Tibial nerve (tissue), 4 donors: ENCODE measurements at regions not wholly inside any gene's neighbourhood (a gene's known extent, or its start where the extent isn't known, plus 50 kb on each side); places are given as distances from the start of the nearest gene placed in this dataset.

Source experiments
- DNase-seq, 2 donors: peaks; one replicate each; pipeline ENCODE4 v3.0.0-alpha.2; 2019; ENCODE audit warnings: low spot score in 2 of 2
- H3K27ac ChIP-seq, 4 donors: fragments of 200-600 bp; sonication (generic) in 3 of 4; one replicate each; pipeline ENCODE4 v1.5.1; 2017 to 2019; ENCODE audit warnings: mild to moderate bottlenecking in 1 of 4
- H3K27me3 ChIP-seq, 2 donors: fragments of 200-600 bp; sonication (generic) in 1 of 2; one replicate each; pipeline versions ENCODE4 v1.5.1 to v1.6.0; 2017 to 2019
- H3K36me3 ChIP-seq, 3 donors: fragments of 200-600 bp; sonication (generic); one replicate each; pipeline ENCODE4 v1.5.1; 2018 to 2019
- H3K4me1 ChIP-seq, 4 donors: fragments of 200-600 bp; sonication (generic) in 3 of 4; one replicate each; pipeline ENCODE4 v1.5.1; 2017 to 2019
- H3K4me3 ChIP-seq, 4 donors: fragments of 200-600 bp; sonication (generic) in 3 of 4; one replicate each; pipeline ENCODE4 v1.5.1; 2017 to 2019; ENCODE audit warnings: mild to moderate bottlenecking in 1 of 4, moderate library complexity in 1 of 4
- H3K9me3 ChIP-seq, 4 donors: fragments of 200-600 bp; sonication (generic) in 3 of 4; one replicate each; pipeline ENCODE4 v1.5.1; 2017 to 2019
- CTCF ChIP-seq, 5 experiments: fragments of 200-600 bp in 3 of 5; fragments of 450-650 bp in 2 of 5; sonication (generic) in 3 of 5; IDR thresholded peaks; one replicate each; pipeline ENCODE4 v1.5.1; 2016 to 2019; ENCODE audit warnings: antibody characterized with exemption in 5 of 5, mild to moderate bottlenecking in 3 of 5, moderate library complexity in 2 of 5
- EP300 ChIP-seq, 2 donors: sonication (generic); formaldehyde crosslinking; IDR thresholded peaks; one replicate each; pipeline ENCODE4 v1.6.1; 2017; ENCODE audit warnings: antibody characterized with exemption in 2 of 2, mild to moderate bottlenecking in 1 of 2
- POLR2A ChIP-seq, 2 donors: fragments of 450-650 bp; IDR thresholded peaks; one replicate each; pipeline ENCODE4 v1.6.1; 2017; ENCODE audit warnings: antibody characterized with exemption in 2 of 2, mild to moderate bottlenecking in 2 of 2, moderate library complexity in 2 of 2
- WGBS, 2 donors: methylation state at CpG; one replicate each; pipeline ENCODE4 v1.1.5; 2018; 5-methylcytosine and 5-hydroxymethylcytosine counted together

GRCh38 chr17:69637446-69638156, 223.1 kb downstream of the MAP2K6 start:
- no peaks in the 10 kb centered on the region for H3K9me3 ChIP-seq
- H3K27me3 ChIP-seq: no peaks in the 10 kb centered on the region
- no peak overlapping the region for H3K27ac ChIP-seq
- H3K36me3 ChIP-seq: no peaks in the 10 kb centered on the region
- no peaks in the 10 kb centered on the region for H3K4me1 ChIP-seq
- H3K4me3 ChIP-seq: no peak overlapping the region
- no peak for TF ChIP-seq EP300 (IDR thresholded peaks at IDR 0.05)
- no peak for TF ChIP-seq CTCF (IDR thresholded peaks at IDR 0.05)
- TF ChIP-seq POLR2A (IDR thresholded peaks at IDR 0.05): no peak
- no peak for DNase-seq
- WGBS, 2 donors: 48 to 58% methylated on average over 4 of the region's 4 CpGs

- Histone ChIP-seq H3K27ac (no peak overlapping the region), H3K4me1 (no peaks in the 10 kb centered on the region), H3K27me3 (no peaks in the 10 kb centered on the region), H3K36me3 (no peaks in the 10 kb centered on the region), H3K9me3 (no peaks in the 10 kb centered on the region), H3K4me3 (no peak overlapping the region)
- TF ChIP-seq EP300 (IDR thresholded peaks at IDR 0.05) (no peak), POLR2A (IDR thresholded peaks at IDR 0.05) (no peak), CTCF (IDR thresholded peaks at IDR 0.05) (no peak)
- no peak for DNase-seq
- WGBS, 2 donors: 90 to 100% methylated on average over 1 of the region's 1 CpG
These were observed 224.6 kb downstream of the MAP2K6 start for GRCh38 chr17:69639096-69639495.

GRCh38 chr17:69640073-69640472, 225.6 kb downstream of the MAP2K6 start:
- WGBS, 2 donors: 67 to 69% methylated on average over 3 of the region's 3 CpGs
- H3K27ac ChIP-seq: no peak overlapping the region
- no peak for TF ChIP-seq EP300 (IDR thresholded peaks at IDR 0.05)
- no peak for TF ChIP-seq CTCF (IDR thresholded peaks at IDR 0.05)
- no peak for TF ChIP-seq POLR2A (IDR thresholded peaks at IDR 0.05)

GRCh38 chr17:69643686-69644085, 229.2 kb downstream of the MAP2K6 start:
- no peaks in the 10 kb centered on the region for H3K9me3 ChIP-seq
- TF ChIP-seq POLR2A (IDR thresholded peaks at IDR 0.05) (no peak), EP300 (IDR thresholded peaks at IDR 0.05) (no peak), CTCF (IDR thresholded peaks at IDR 0.05) (no peak)

More at GRCh38 chr17:69640073-69640472, 225.6 kb downstream of the MAP2K6 start:
- Histone ChIP-seq H3K4me3 (no peak overlapping the region), H3K36me3 (no peaks in the 10 kb centered on the region), H3K9me3 (no peaks in the 10 kb centered on the region), H3K4me1 (no peaks in the 10 kb centered on the region), H3K27me3 (no peaks in the 10 kb centered on the region)
- no peak for DNase-seq

GRCh38 chr17:69646729-69647128, 232.2 kb downstream of the MAP2K6 start:
- Histone ChIP-seq H3K27ac (no peak overlapping the region), H3K9me3 (no peaks in the 10 kb centered on the region), H3K4me3 (no peak overlapping the region), H3K4me1 (no peaks in the 10 kb centered on the region), H3K27me3 (no peaks in the 10 kb centered on the region), H3K36me3 (no peaks in the 10 kb centered on the region)
- no peak for DNase-seq
- TF ChIP-seq EP300 (IDR thresholded peaks at IDR 0.05): no peak
- TF ChIP-seq POLR2A (IDR thresholded peaks at IDR 0.05): no peak
- TF ChIP-seq CTCF (IDR thresholded peaks at IDR 0.05): no peak
- WGBS, 2 donors: 90 to 91% methylated on average over 3 of the region's 3 CpGs

More at GRCh38 chr17:69643686-69644085, 229.2 kb downstream of the MAP2K6 start:
- WGBS, 2 donors: 64 to 72% methylated on average over 2 of the region's 2 CpGs
- Histone ChIP-seq H3K4me3 (no peak overlapping the region), H3K36me3 (no peaks in the 10 kb centered on the region), H3K27ac (no peak overlapping the region), H3K4me1 (no peaks in the 10 kb centered on the region), H3K27me3 (no peaks in the 10 kb centered on the region)
- DNase-seq: no peak
